ENCODE measurements at regions not wholly inside any gene's neighbourhood (a gene's known extent, or its start where the extent isn't known, plus 50 kb on each side); places are given as distances from the start of the nearest gene placed in this dataset.

GRCh38 chr5:96093340-96093739 lies 131.7 kb upstream of the ELL2 start (continued):
- TF ChIP-seq, protein P1, sequence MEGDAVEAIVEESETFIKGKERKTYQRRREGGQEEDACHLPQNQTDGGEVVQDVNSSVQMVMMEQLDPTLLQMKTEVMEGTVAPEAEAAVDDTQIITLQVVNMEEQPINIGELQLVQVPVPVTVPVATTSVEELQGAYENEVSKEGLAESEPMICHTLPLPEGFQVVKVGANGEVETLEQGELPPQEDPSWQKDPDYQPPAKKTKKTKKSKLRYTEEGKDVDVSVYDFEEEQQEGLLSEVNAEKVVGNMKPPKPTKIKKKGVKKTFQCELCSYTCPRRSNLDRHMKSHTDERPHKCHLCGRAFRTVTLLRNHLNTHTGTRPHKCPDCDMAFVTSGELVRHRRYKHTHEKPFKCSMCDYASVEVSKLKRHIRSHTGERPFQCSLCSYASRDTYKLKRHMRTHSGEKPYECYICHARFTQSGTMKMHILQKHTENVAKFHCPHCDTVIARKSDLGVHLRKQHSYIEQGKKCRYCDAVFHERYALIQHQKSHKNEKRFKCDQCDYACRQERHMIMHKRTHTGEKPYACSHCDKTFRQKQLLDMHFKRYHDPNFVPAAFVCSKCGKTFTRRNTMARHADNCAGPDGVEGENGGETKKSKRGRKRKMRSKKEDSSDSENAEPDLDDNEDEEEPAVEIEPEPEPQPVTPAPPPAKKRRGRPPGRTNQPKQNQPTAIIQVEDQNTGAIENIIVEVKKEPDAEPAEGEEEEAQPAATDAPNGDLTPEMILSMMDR (IDR thresholded peaks at IDR 0.05 in 2 of 3, conservative IDR thresholded peaks at IDR 0.05 in 1 of 3; ENCODE audit: borderline replicate concordance in 1 of 3, insufficient read depth in 1 of 3, low read depth in 2 of 3, low read length in 2 of 3): no peak
- TF ChIP-seq EZH2phosphoT487 (IDR thresholded peaks at IDR 0.05; ENCODE audit: borderline replicate concordance) (no peak), FOSL1 (IDR thresholded peaks at IDR 0.05; ENCODE audit: low read depth) (no peak), SIN3A (IDR thresholded peaks at IDR 0.05; ENCODE audit: low read depth) (no peak), JUND (IDR thresholded peaks at IDR 0.05) (no peak), SP1 (IDR thresholded peaks at IDR 0.05; ENCODE audit: low read depth) (no peak), EGR1 (IDR thresholded peaks at IDR 0.05; ENCODE audit: low read depth) (no peak), CEBPB (IDR thresholded peaks at IDR 0.05; ENCODE audit: low read depth) (no peak)

DNA sequence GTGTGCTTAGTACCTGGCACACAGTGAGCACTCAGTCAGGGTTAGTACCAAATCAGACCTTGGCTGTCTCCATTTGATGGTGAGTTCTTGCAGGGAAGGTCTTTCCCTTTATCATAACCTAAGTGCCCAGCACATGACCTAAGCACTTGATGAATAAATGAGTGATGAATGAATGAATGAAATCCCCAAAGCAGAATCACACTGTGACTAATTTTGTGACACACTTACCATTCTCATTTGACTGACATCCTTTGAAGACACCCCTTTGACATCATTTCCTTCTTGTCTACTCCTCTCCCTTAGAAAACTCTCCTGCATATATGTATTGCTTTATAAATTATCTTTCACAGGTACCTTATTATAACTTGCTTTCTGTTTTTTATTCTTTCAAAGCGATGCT lies 130.2 kb upstream of the ELL2 start:
- BruUV-seq (replicated peaks): no TSS peak
- H2AFZ ChIP-seq (ENCODE audit: low read depth, low read length, poor library complexity, severe bottlenecking): no peak overlapping the region
- H3K9me3 ChIP-seq (ENCODE audit: control insufficient read depth in 1 of 2, insufficient read depth in 1 of 2, low read depth in 1 of 2, low read length in 2 of 2): no peaks in the 10 kb centered on the region
- POLR2A ChIA-PET: no interaction called here
- no peak overlapping the region for H3K27ac ChIP-seq (ENCODE audit: low read depth, low read length)
- no peaks in the 10 kb centered on the region for H3K79me2 ChIP-seq (ENCODE audit: insufficient read depth, low read length)
- RAD21 ChIA-PET (ENCODE audit: low non-redundant PET in 1 of 2, low total read pairs in 2 of 2, uncharacterized antibody in 2 of 2, unreplicated experiment in 2 of 2): no interaction called here
- no peak overlapping the region for H3K9ac ChIP-seq (ENCODE audit: low read length)
- no peaks in the 10 kb centered on the region for H3K27me3 ChIP-seq (ENCODE audit: insufficient read depth, low read length)
- TF ChIP-seq ATF3 (IDR thresholded peaks at IDR 0.05) (no peak), FOSL1 (IDR thresholded peaks at IDR 0.05; ENCODE audit: low read depth) (no peak), SP1 (IDR thresholded peaks at IDR 0.05; ENCODE audit: low read depth) (no peak)
- CTCF ChIA-PET: no interaction called here
- ATAC-seq: no peak
- DNase-seq (ENCODE audit: low read depth, low spot score): no peak
- no peaks in the 10 kb centered on the region for H3K36me3 ChIP-seq (ENCODE audit: control insufficient read depth in 1 of 2, insufficient read depth in 2 of 2, low read length in 2 of 2)
- intact Hi-C loops (cut with micrococcal nuclease): no loop called here
- no peak overlapping the region for H3K4me3 ChIP-seq (replicated peaks in 1 of 2; ENCODE audit: low read depth in 1 of 2, low read length in 2 of 2)
- no peaks in the 10 kb centered on the region for H3K9me2 ChIP-seq (ENCODE audit: insufficient read depth)
- no peaks in the 10 kb centered on the region for H4K20me1 ChIP-seq (ENCODE audit: insufficient read depth)
- H3K4me1 ChIP-seq (ENCODE audit: control insufficient read depth in 1 of 2, insufficient read depth in 2 of 2, low read length in 2 of 2): peaks cover 5 to 22% of the 10 kb centered on the region in 2 experiments; a peak in 3 of 4 replicates
- no peak overlapping the region for H3K4me2 ChIP-seq (ENCODE audit: low read length)

Data from HCT116 (cell line).